H1 (cell line): ENCODE measurements at regions not wholly inside any gene's neighbourhood (a gene's known extent, or its start where the extent isn't known, plus 50 kb on each side); places are given as distances from the start of the nearest gene placed in this dataset.

Experiments
- CREB1 ChIP-seq: IDR thresholded peaks from 2 replicates; pipeline ENCODE4 v1.6.1; 2012; ENCODE audit warnings: inconsistent platforms
- CTCF ChIP-seq, 3 experiments: IDR thresholded peaks; 1 replicate in 2 of 3; 2 replicates in 1 of 3; pipeline versions ENCODE4 v1.5.1 to v1.6.1; 2011; ENCODE audit warnings: low read length in 3 of 3, mild to moderate bottlenecking in 3 of 3, inconsistent platforms in 2 of 3, low read depth in 1 of 3, moderate library complexity in 1 of 3; ENCODE audit not compliant: insufficient read depth in 1 of 3; ENCODE audit errors: control extremely low read depth in 1 of 3
- EGR1 ChIP-seq: IDR thresholded peaks from 2 replicates; pipeline ENCODE4 v1.6.1; 2011; ENCODE audit warnings: low read depth, low read length, borderline replicate concordance
- EP300 ChIP-seq, 2 experiments: IDR thresholded peaks; 1 replicate in 1 of 2; 2 replicates in 1 of 2; pipeline ENCODE4 v1.6.1; 2011 to 2012; ENCODE audit warnings: low read depth in 2 of 2, low read length in 2 of 2, mild to moderate bottlenecking in 2 of 2, borderline replicate concordance in 1 of 2, inconsistent platforms in 1 of 2, moderate library complexity in 1 of 2
- EZH2 ChIP-seq: fragments of 200-600 bp; sonication (generic); IDR thresholded peaks from 2 replicates; pipeline ENCODE4 v1.7.1; 2012; ENCODE audit warnings: low read depth, mild to moderate bottlenecking, moderate library complexity, low read length, inconsistent platforms; ENCODE audit not compliant: severe bottlenecking
- GABPA ChIP-seq: IDR thresholded peaks from 2 replicates; pipeline ENCODE4 v1.6.1; 2011; ENCODE audit warnings: mild to moderate bottlenecking, low read length, moderate library complexity, borderline replicate concordance; ENCODE audit not compliant: insufficient read depth
- MAFK ChIP-seq: IDR thresholded peaks from 2 replicates; pipeline ENCODE4 v1.6.1; 2012; ENCODE audit warnings: low read depth, mild to moderate bottlenecking, improper control_type of control experiment, low read length
- POLR2A ChIP-seq, 2 experiments: IDR thresholded peaks; 1 replicate in 1 of 2; 2 replicates in 1 of 2; pipeline ENCODE4 v1.6.1; 2011; ENCODE audit warnings: low read depth in 2 of 2, low read length in 2 of 2, mild to moderate bottlenecking in 2 of 2; ENCODE audit errors: control extremely low read depth in 1 of 2
- POLR2AphosphoS5 ChIP-seq: IDR thresholded peaks from 2 replicates; pipeline ENCODE4 v1.6.1; 2011; ENCODE audit warnings: low read depth, low read length
- SAP30 ChIP-seq: fragments of 300-600 bp; sonication (generic); IDR thresholded peaks from 2 replicates; pipeline ENCODE4 v1.7.1; 2012; ENCODE audit warnings: low read length, moderate library complexity, mild to moderate bottlenecking, inconsistent platforms; ENCODE audit not compliant: insufficient read depth, insufficient replicate concordance
- TCF12 ChIP-seq: IDR thresholded peaks from 2 replicates; pipeline ENCODE4 v1.6.1; 2011; ENCODE audit warnings: low read depth, mild to moderate bottlenecking, low read length
- USF2 ChIP-seq: IDR thresholded peaks from 2 replicates; pipeline ENCODE4 v1.6.1; 2011; ENCODE audit warnings: low read length, improper control_type of control experiment

- TF ChIP-seq SAP30 (no peak), CTCF (IDR thresholded peaks at IDR 0.05; ENCODE audit: control extremely low read depth in 1 of 3, insufficient read depth in 1 of 3, low read depth in 1 of 3, low read length in 3 of 3) (no peak), POLR2A (IDR thresholded peaks at IDR 0.05; ENCODE audit: control extremely low read depth in 1 of 2, low read depth in 2 of 2, low read length in 2 of 2) (no peak), USF2 (no peak), CREB1 (no peak), EP300 (IDR thresholded peaks at IDR 0.05; ENCODE audit: borderline replicate concordance in 1 of 2, low read depth in 2 of 2, low read length in 2 of 2) (no peak), EGR1 (no peak), GABPA (no peak), EZH2 (no peak), MAFK (no peak), TCF12 (no peak), POLR2AphosphoS5 (no peak)
Measured at GRCh38 chr5:118603278-118603677, 385.1 kb downstream of the DTWD2 start.
